ENCODE measurements at regions not wholly inside any gene's neighbourhood (a gene's known extent, or its start where the extent isn't known, plus 50 kb on each side); places are given as distances from the start of the nearest gene placed in this dataset.

DNA sequence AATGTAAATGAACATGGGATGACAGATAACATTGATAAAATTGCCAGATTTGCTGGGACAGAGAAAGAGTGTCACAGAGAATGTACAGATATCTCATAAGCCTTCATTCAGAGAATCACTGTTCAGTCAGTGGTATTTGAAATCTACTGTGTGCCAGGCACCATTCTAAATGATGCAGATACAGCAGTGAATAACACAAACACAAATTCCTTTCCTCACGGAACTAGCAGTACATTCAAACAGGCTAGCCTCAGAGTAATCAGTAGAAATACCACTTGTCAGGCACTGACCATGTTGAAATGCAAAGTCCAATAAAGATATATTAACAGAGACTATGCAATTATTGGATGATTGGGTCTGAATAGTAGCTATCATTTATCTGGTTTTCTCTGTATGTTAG, 211.0 kb downstream of the RDH14 start:
- no peak for ATAC-seq (replicated peaks; ENCODE audit: extremely low read depth, poor library complexity, severe bottlenecking)
- Mint-ChIP-seq H3K9me3 (peaks cover 8% of the 10 kb centered on the region), H3K27me3 (no peaks in the 10 kb centered on the region), H3K27ac (ENCODE audit: low read depth) (no peak overlapping the region), H3K36me3 (ENCODE audit: insufficient read depth) (no peaks in the 10 kb centered on the region), H3K4me3 (no peak overlapping the region), H3K4me1 (no peaks in the 10 kb centered on the region)
- no peak for DNase-seq (ENCODE audit: low spot score in 2 of 2)

DNA sequence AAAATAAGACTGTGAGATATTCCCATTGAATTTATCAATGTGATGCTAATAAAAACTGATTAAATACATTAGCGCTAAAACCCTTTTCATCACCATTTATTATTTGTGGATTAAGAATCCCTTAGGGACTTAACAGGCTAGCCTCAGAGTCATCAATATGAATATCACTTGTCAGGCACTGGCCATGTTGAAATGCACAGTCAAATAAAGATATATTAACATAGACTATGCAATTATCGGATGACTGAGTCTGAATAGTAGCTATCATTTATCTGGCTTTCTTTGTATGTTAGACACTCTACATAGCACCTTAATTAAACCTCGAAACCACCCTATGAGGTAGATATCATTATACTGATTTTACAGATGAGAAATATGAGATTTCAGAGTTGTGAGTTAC, 213.6 kb downstream of the RDH14 start:
- no peaks in the 10 kb centered on the region for H3K4me1 Mint-ChIP-seq
- H3K36me3 Mint-ChIP-seq (ENCODE audit: insufficient read depth), result no peaks in the 10 kb centered on the region
- H3K27ac Mint-ChIP-seq (ENCODE audit: low read depth), result no peak overlapping the region
- no peak overlapping the region for H3K4me3 Mint-ChIP-seq
- DNase-seq (ENCODE audit: low spot score in 2 of 2), result no peak
- H3K27me3 Mint-ChIP-seq, result no peaks in the 10 kb centered on the region
- peaks cover 8% of the 10 kb centered on the region for H3K9me3 Mint-ChIP-seq
- ATAC-seq (replicated peaks; ENCODE audit: extremely low read depth, poor library complexity, severe bottlenecking), result no peak

DNA sequence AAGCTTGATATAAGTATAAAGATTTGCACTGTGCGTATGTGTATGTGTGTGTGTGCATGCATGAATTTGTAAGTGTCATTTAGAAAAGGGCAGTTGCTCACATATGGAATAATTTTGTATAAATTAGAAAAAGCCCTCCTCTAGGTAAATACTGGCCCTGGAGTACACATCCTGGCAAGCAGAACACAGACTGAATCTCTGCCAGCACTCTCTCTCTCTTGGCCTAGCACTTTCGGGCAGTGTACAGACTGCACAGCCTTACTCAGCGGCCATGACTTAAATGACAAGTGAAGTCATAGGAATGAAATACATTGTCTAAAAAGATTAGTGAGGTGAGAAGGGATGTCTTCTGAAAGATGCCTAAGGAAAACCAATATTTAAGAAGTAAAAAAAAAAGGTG, 214.1 kb downstream of the RDH14 start:
- H3K27ac Mint-ChIP-seq (ENCODE audit: low read depth), result no peak overlapping the region
- no peak for DNase-seq (ENCODE audit: low spot score in 2 of 2)
- no peak overlapping the region for H3K4me3 Mint-ChIP-seq
- peaks cover 6% of the 10 kb centered on the region for H3K9me3 Mint-ChIP-seq
- no peaks in the 10 kb centered on the region for H3K27me3 Mint-ChIP-seq
- H3K36me3 Mint-ChIP-seq (ENCODE audit: insufficient read depth), result no peaks in the 10 kb centered on the region
- ATAC-seq (replicated peaks; ENCODE audit: extremely low read depth, poor library complexity, severe bottlenecking), result no peak
- no peaks in the 10 kb centered on the region for H3K4me1 Mint-ChIP-seq

DNA sequence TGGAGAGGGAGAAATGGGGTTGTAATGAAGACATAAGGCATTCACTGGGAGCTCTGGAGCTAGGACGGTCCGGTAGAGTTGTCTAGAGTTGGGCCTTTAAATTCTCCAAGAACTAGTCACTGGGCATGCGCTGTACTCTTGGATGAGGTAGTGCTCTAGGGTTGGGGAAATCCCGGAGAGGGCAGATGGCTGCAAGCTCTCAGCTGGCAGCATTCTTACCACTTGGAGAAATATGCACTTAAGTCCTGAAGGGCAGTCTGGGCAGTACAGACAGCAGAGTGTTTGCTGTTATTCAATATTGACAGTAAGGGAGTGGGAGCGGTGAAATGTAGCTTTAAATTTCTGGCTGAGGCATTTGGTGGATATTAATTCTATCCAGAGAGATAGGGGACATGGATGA, 214.6 kb downstream of the RDH14 start:
- Mint-ChIP-seq H3K27me3 (no peaks in the 10 kb centered on the region), H3K9me3 (peaks cover 1% of the 10 kb centered on the region), H3K36me3 (ENCODE audit: insufficient read depth) (no peaks in the 10 kb centered on the region), H3K27ac (ENCODE audit: low read depth) (no peak overlapping the region), H3K4me3 (no peak overlapping the region), H3K4me1 (no peaks in the 10 kb centered on the region)
- ATAC-seq (replicated peaks; ENCODE audit: extremely low read depth, poor library complexity, severe bottlenecking) (no peak), DNase-seq (ENCODE audit: low spot score in 2 of 2) (no peak)

DNA sequence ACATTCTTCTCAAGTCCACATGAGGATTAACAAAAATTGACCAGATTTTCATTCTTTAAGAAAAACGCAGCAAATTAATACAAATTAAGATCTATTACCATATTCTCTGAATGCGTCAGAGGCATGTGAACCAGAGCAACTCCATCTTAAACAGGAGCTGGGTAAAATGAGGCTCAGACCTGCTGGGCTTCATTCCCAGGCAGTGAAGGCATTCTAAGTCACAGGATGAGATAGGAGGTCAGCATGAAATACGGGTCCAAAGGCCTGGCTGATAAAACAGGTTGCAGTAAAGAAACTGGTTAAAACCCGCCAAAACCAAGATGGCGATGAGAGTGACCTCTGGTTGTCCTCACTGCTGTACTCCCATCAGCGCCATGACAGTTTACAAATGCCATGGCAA, 217.6 kb downstream of the RDH14 start:
- DNase-seq (ENCODE audit: low spot score in 2 of 2), result no peak
- no peak for ATAC-seq (replicated peaks; ENCODE audit: extremely low read depth, poor library complexity, severe bottlenecking)
- Mint-ChIP-seq H3K36me3 (ENCODE audit: insufficient read depth) (no peaks in the 10 kb centered on the region), H3K9me3 (no peaks in the 10 kb centered on the region), H3K27ac (ENCODE audit: low read depth) (no peak overlapping the region), H3K27me3 (no peaks in the 10 kb centered on the region), H3K4me1 (no peaks in the 10 kb centered on the region), H3K4me3 (no peak overlapping the region)

DNA sequence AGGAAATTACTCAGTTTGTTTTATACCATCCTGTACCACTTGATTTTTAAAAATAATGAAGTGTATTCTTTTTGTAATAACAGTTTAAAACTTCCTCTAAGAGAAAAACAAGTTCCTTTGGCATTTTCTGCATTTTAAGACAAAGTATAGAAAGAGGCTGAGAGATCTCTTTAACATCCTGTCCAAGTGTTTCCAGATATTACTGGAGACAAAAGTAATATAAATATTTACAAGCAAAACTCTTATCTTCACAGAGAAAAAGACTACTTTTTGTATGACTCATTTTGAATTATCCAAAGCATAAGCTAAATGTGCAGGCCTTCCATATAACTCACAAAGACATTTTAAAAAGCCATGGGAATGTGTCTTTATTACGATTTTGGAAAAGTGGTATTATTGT, 221.1 kb downstream of the RDH14 start:
- peaks cover 20% of the 10 kb centered on the region for H3K27me3 Mint-ChIP-seq
- H3K27ac Mint-ChIP-seq (ENCODE audit: low read depth), result no peak overlapping the region
- H3K9me3 Mint-ChIP-seq, result no peaks in the 10 kb centered on the region
- no peaks in the 10 kb centered on the region for H3K4me1 Mint-ChIP-seq
- H3K4me3 Mint-ChIP-seq, result no peak overlapping the region
- ATAC-seq (replicated peaks; ENCODE audit: extremely low read depth, poor library complexity, severe bottlenecking) (no peak), DNase-seq (ENCODE audit: low spot score in 2 of 2) (no peak)
- H3K36me3 Mint-ChIP-seq (ENCODE audit: insufficient read depth), result no peaks in the 10 kb centered on the region

DNA sequence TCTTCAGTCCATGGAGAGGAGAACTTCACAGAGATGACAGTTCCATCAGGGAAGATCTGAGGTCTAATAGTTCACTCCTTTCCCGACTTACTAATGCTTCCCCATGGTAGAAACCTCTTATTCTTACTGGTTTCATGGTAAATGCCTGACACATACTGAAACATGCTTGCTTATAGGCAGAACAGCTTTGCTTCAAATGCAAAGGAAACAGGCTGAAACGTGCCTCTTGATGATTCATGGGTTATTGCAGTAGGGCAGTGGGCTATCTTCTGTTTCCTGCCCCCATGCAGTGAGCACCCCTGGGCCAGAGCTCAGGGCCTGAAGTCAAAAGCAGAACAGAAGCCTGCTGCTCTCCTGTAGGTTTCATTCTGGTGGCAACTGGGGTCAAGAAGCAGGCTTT, 223.5 kb downstream of the RDH14 start:
- H3K4me3 Mint-ChIP-seq, result no peak overlapping the region
- no peak for ATAC-seq (replicated peaks; ENCODE audit: extremely low read depth, poor library complexity, severe bottlenecking)

DNA sequence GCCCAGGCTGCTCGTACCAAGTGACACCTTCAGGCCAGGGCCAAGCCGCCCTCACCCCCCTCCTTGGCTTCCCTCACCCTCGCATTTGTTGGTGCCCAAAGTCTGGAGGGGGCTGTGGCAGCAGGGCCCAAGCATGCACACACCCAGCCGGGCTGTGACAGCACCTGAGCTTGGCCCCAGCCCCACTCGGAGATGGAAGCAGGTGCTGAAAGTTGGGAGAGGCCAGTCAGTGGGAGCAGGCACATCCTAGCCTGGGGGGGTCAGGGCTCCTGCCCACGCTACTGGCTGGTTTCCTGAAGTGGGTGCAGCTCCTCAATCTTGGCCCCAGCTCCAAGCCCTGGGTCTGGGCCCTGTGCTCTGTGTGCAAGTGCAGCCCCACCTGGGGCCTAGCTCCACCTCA, 228.0 kb downstream of the RDH14 start:
- H3K27me3 Mint-ChIP-seq, result peaks cover 20% of the 10 kb centered on the region
- H3K36me3 Mint-ChIP-seq (ENCODE audit: insufficient read depth), result no peaks in the 10 kb centered on the region
- ATAC-seq (replicated peaks; ENCODE audit: extremely low read depth, poor library complexity, severe bottlenecking) (no peak), DNase-seq (ENCODE audit: low spot score in 2 of 2) (no peak)
- no peak overlapping the region for H3K4me3 Mint-ChIP-seq
- H3K27ac Mint-ChIP-seq (ENCODE audit: low read depth), result no peak overlapping the region
- H3K4me1 Mint-ChIP-seq, result no peaks in the 10 kb centered on the region
- no peaks in the 10 kb centered on the region for H3K9me3 Mint-ChIP-seq

More for the DNA sequence above, 223.5 kb downstream of the RDH14 start:
- H3K27ac Mint-ChIP-seq (ENCODE audit: low read depth), result no peak overlapping the region
- H3K36me3 Mint-ChIP-seq (ENCODE audit: insufficient read depth), result no peaks in the 10 kb centered on the region
- no peaks in the 10 kb centered on the region for H3K4me1 Mint-ChIP-seq
- no peaks in the 10 kb centered on the region for H3K9me3 Mint-ChIP-seq
- no peak for DNase-seq (ENCODE audit: low spot score in 2 of 2)
- peaks cover 20% of the 10 kb centered on the region for H3K27me3 Mint-ChIP-seq

DNA sequence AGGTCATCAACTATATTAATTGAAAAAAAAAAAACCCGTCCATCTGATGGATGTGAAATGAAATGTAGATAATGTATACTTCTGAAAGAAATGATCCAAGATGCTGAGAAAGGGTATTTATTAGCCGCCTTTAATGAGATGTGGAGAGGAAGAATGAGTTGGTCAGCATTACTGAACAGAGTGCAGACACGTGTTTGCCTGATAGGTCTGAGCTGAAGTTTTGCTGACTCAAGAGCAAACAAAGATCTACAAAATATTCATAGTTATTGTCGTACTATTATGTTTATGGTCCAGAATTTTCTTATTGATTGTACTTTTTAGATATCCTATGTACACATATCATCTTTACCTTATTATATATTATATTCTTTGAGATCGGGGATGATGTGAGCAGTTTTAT, 235.3 kb downstream of the RDH14 start:
- peaks cover 2% of the 10 kb centered on the region for H3K36me3 Mint-ChIP-seq (ENCODE audit: insufficient read depth)

DNA sequence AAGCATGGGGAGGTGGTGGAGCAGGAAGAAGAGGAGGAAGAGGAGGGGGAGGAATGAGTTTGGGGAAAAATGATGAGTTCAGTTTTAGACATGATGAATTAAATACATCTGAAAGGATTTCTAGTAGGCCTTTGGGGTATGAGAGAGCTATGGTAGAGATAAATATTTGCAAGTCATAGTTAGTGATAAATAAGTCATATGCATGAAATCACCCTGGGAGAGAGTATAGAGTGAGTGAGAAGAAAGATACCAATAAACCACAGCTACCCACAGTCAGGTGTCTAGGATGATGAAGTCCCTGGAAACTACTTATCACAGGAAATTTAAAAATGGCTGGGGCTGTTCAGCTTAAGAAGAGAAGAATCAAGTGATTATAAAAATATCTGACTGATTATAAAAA, 240.5 kb downstream of the RDH14 start:
- no peak overlapping the region for H3K4me3 Mint-ChIP-seq
- ATAC-seq (replicated peaks; ENCODE audit: extremely low read depth, poor library complexity, severe bottlenecking), result no peak
- H3K9me3 Mint-ChIP-seq, result no peaks in the 10 kb centered on the region
- no peaks in the 10 kb centered on the region for H3K27me3 Mint-ChIP-seq
- H3K4me1 Mint-ChIP-seq, result no peaks in the 10 kb centered on the region
- H3K36me3 Mint-ChIP-seq (ENCODE audit: insufficient read depth), result peaks cover 2% of the 10 kb centered on the region
- no peak for DNase-seq (ENCODE audit: low spot score in 2 of 2)
- H3K27ac Mint-ChIP-seq (ENCODE audit: low read depth), result no peak overlapping the region

More for the DNA sequence above, 235.3 kb downstream of the RDH14 start:
- DNase-seq (ENCODE audit: low spot score in 2 of 2), result no peak
- no peaks in the 10 kb centered on the region for H3K9me3 Mint-ChIP-seq
- no peak for ATAC-seq (replicated peaks; ENCODE audit: extremely low read depth, poor library complexity, severe bottlenecking)
- H3K27me3 Mint-ChIP-seq, result no peaks in the 10 kb centered on the region
- H3K4me3 Mint-ChIP-seq, result no peak overlapping the region
- no peaks in the 10 kb centered on the region for H3K4me1 Mint-ChIP-seq
- H3K27ac Mint-ChIP-seq (ENCODE audit: low read depth), result no peak overlapping the region

DNA sequence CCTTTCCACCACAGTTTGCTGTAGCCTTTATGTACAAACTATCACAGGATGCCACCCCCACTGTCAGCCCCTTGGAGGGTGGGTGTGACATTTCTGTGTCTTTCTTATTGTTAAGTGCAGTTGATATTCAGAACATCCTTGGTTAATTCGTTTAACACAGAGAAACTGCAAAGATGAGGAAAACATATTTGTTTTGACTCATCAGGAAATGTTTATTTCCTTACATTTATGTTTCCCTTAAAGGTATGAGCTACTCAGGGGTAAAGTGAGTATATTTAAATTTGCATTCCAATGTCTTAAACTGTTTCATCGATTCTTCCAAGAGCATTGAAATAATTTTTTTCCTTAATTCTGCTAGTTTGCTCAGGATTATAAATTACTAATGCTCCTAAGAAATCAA, 243.4 kb downstream of the RDH14 start:
- H3K27ac Mint-ChIP-seq (ENCODE audit: low read depth), result no peak overlapping the region
- H3K4me3 Mint-ChIP-seq, result no peak overlapping the region
- no peaks in the 10 kb centered on the region for H3K4me1 Mint-ChIP-seq
- DNase-seq (ENCODE audit: low spot score in 2 of 2) (no peak), ATAC-seq (replicated peaks; ENCODE audit: extremely low read depth, poor library complexity, severe bottlenecking) (no peak)
- H3K36me3 Mint-ChIP-seq (ENCODE audit: insufficient read depth), result no peaks in the 10 kb centered on the region
- no peaks in the 10 kb centered on the region for H3K27me3 Mint-ChIP-seq
- H3K9me3 Mint-ChIP-seq, result no peaks in the 10 kb centered on the region

DNA sequence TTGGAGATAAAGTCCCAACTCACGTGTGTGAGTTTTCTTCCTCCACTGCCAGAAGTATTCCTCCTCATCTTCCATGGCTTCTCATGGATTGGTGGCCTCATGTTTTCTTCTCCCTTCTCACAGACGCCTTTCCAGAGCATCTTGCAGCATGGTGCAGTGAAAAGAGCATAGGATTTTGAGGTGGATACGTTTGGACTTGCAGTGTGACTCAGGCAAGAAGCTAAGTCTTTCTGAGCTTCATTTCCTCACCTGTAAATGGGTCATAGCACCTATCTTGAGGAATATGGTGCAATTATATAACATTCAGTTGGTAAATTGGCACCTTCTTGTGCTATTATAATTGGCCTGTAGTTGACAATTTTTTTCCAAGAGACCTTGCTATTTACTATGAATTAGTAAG, 247.6 kb downstream of the RDH14 start:
- Mint-ChIP-seq H3K27me3 (no peaks in the 10 kb centered on the region), H3K9me3 (peaks cover 5% of the 10 kb centered on the region), H3K36me3 (ENCODE audit: insufficient read depth) (no peaks in the 10 kb centered on the region), H3K4me3 (no peak overlapping the region), H3K4me1 (no peaks in the 10 kb centered on the region), H3K27ac (ENCODE audit: low read depth) (no peak overlapping the region)
- DNase-seq (ENCODE audit: low spot score in 2 of 2), result no peak
- no peak for ATAC-seq (replicated peaks; ENCODE audit: extremely low read depth, poor library complexity, severe bottlenecking)

DNA sequence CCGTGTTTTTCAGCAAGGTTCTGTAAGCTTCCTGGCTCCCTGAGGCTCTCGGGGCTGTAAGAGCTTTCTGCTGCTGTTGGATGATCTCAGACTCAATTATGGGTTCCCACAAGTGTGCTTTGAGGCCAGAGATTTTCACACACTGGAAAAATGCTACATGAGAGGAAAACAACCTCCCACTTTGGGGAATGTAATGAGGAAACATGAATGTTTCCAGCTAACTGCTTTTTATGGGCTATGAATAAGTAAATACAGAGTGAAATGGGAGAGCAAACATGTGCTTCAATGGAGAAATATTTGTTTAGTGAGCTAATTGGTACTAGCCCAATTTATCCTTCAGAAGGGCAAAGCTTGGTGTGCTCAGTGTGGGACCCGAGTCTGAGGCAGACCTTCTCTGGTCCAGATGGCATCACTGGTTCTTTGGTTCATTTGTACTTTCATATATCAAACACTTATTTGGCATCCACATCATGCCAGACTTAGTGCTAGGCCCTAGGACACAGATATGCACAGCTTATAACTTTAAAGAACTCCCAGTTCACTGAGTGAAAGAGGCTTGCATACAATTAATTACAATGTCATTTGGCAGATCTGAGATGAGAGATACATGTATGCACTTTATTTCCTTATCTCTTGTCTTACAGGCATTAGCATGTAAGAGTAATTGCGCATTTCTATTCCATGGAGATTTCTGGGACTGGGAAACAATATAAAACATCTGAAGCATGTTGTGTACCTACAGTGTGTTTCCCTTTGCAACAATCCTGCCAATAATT, 248.8 kb downstream of the RDH14 start:
- H3K9me3 Mint-ChIP-seq, result peaks cover 5% of the 10 kb centered on the region
- no peak overlapping the region for H3K4me3 Mint-ChIP-seq
- ATAC-seq (replicated peaks; ENCODE audit: extremely low read depth, poor library complexity, severe bottlenecking) (no peak), DNase-seq (ENCODE audit: low spot score in 2 of 2) (no peak)
- no peaks in the 10 kb centered on the region for H3K4me1 Mint-ChIP-seq
- H3K27me3 Mint-ChIP-seq, result no peaks in the 10 kb centered on the region
- H3K36me3 Mint-ChIP-seq (ENCODE audit: insufficient read depth), result no peaks in the 10 kb centered on the region
- no peak overlapping the region for H3K27ac Mint-ChIP-seq (ENCODE audit: low read depth)

All from central memory CD8-positive, alpha-beta T cell (primary cell).